Panc1 (cell line): ENCODE measurements at regions not wholly inside any gene's neighbourhood (a gene's known extent, or its start where the extent isn't known, plus 50 kb on each side); places are given as distances from the start of the nearest gene placed in this dataset.

Experiments
- ATAC-seq: fragments of 200-7000 bp; cut with Tn5 transposase; 2 replicates; pipeline ENCODE4 v1.9.1; 2020; ENCODE audit warnings: mild to moderate bottlenecking, moderate library complexity
- BruUV-seq: library from RNA; stranded (reverse); fragments of 400-500 nt; replicated peaks from 2 replicates; lab custom pipeline; 2021; lab: Mats Ljungman, UMichigan
- CTCF ChIA-PET: fragments of 300-600 bp; sonication (Branson Sonifier 250); formaldehyde crosslinking; loops from one replicate; lab custom pipeline; 2022; ENCODE audit warnings: antibody characterized with exemption; lab: Charles Lee
- POLR2A ChIA-PET: fragments of 300-600 bp; sonication (Branson Sonifier 250); formaldehyde crosslinking; loops from one replicate; lab custom pipeline; 2022; ENCODE audit warnings: antibody characterized with exemption; lab: Charles Lee
- DNase-seq: peaks from one replicate; pipeline ENCODE4 v3.0.0-alpha.2; 2010; ENCODE audit warnings: low read depth, low spot score
- H3K27ac ChIP-seq: 2 replicates; pipeline ENCODE4 v1.5.1; 2011; ENCODE audit warnings: mild to moderate bottlenecking, low read length, inconsistent platforms
- H3K27me3 ChIP-seq: fragments of 200-500 bp; sonication (Bioruptor generic); 2 replicates; pipeline ENCODE4 v1.6.0; 2014; ENCODE audit warnings: low read length, inconsistent platforms; ENCODE audit not compliant: control insufficient read depth, insufficient read depth
- H3K36me3 ChIP-seq: fragments of 200-500 bp; sonication (Bioruptor generic); 2 replicates; pipeline ENCODE4 v1.5.1; 2014; ENCODE audit warnings: inconsistent platforms, mild to moderate bottlenecking, low read length, moderate library complexity; ENCODE audit not compliant: control insufficient read depth, insufficient read depth
- H3K4me1 ChIP-seq: 2 replicates; pipeline ENCODE4 v1.5.1; 2011; ENCODE audit warnings: inconsistent platforms, mild to moderate bottlenecking, low read length, moderate library complexity; ENCODE audit not compliant: control insufficient read depth, insufficient read depth
- H3K4me3 ChIP-seq, 2 experiments: 2 replicates each; pipeline ENCODE4 v1.5.1; 2011 to 2012; ENCODE audit warnings: low read depth in 2 of 2, low read length in 2 of 2, mild to moderate bottlenecking in 2 of 2, inconsistent platforms in 1 of 2, moderate library complexity in 1 of 2
- H3K9me3 ChIP-seq: fragments of 200-500 bp; sonication (Bioruptor generic); 2 replicates; pipeline ENCODE4 v1.5.1; 2014; ENCODE audit warnings: low read depth, mild to moderate bottlenecking, inconsistent platforms, low read length, moderate library complexity; ENCODE audit not compliant: control insufficient read depth, insufficient read depth
- CTCF ChIP-seq: fragments of 450-650 bp; IDR thresholded peaks from 2 replicates; pipeline ENCODE4 v1.5.1; 2017; ENCODE audit warnings: mild to moderate bottlenecking
- POLR2AphosphoS5 ChIP-seq: IDR thresholded peaks from 2 replicates; pipeline ENCODE4 v1.6.1; 2012; ENCODE audit warnings: mild to moderate bottlenecking, low read depth, low read length, moderate library complexity
- SIN3A ChIP-seq: IDR thresholded peaks from 2 replicates; pipeline ENCODE4 v1.6.1; 2012; ENCODE audit warnings: low read depth, mild to moderate bottlenecking, low read length, moderate library complexity, borderline replicate concordance; ENCODE audit not compliant: insufficient read depth
- TCF7L2 ChIP-seq: IDR thresholded peaks from 2 replicates; pipeline ENCODE4 v1.6.1; 2011; ENCODE audit warnings: mild to moderate bottlenecking, low read depth, low read length, inconsistent platforms
- in situ Hi-C: cut with HindIII; loops from 2 replicates; pipeline ENCODE4 v1.10.0; 2016; ENCODE audit warnings: low sequenced_read_pairs, low pct_unique_long_range_greater_than_20kb
- intact Hi-C: fragments of 100-400 bp; cut with micrococcal nuclease; formaldehyde crosslinking; loops from one replicate; pipeline ENCODE4 v1.10.0; 2022; ENCODE audit not compliant: unreplicated experiment
- TF ChIP-seq, protein P1 (sequence below), 2 experiments: IDR thresholded peaks; 2 replicates each; pipeline ENCODE4 v1.6.1; 2011 to 2012; ENCODE audit warnings: low read depth in 2 of 2, control low read depth in 1 of 2, low read length in 1 of 2, mild to moderate bottlenecking in 1 of 2, moderate library complexity in 1 of 2; ENCODE audit not compliant: insufficient read depth in 1 of 2

- TF ChIP-seq TCF7L2 (no peak), CTCF (no peak), POLR2AphosphoS5 (no peak), SIN3A (no peak)
- TF ChIP-seq, protein P1, sequence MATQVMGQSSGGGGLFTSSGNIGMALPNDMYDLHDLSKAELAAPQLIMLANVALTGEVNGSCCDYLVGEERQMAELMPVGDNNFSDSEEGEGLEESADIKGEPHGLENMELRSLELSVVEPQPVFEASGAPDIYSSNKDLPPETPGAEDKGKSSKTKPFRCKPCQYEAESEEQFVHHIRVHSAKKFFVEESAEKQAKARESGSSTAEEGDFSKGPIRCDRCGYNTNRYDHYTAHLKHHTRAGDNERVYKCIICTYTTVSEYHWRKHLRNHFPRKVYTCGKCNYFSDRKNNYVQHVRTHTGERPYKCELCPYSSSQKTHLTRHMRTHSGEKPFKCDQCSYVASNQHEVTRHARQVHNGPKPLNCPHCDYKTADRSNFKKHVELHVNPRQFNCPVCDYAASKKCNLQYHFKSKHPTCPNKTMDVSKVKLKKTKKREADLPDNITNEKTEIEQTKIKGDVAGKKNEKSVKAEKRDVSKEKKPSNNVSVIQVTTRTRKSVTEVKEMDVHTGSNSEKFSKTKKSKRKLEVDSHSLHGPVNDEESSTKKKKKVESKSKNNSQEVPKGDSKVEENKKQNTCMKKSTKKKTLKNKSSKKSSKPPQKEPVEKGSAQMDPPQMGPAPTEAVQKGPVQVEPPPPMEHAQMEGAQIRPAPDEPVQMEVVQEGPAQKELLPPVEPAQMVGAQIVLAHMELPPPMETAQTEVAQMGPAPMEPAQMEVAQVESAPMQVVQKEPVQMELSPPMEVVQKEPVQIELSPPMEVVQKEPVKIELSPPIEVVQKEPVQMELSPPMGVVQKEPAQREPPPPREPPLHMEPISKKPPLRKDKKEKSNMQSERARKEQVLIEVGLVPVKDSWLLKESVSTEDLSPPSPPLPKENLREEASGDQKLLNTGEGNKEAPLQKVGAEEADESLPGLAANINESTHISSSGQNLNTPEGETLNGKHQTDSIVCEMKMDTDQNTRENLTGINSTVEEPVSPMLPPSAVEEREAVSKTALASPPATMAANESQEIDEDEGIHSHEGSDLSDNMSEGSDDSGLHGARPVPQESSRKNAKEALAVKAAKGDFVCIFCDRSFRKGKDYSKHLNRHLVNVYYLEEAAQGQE (IDR thresholded peaks at IDR 0.05; ENCODE audit: insufficient read depth in 1 of 2, low read depth in 2 of 2, low read length in 1 of 2), result no peak
- Histone ChIP-seq H3K27me3 (peaks cover 4% of the 10 kb centered on the region; the same call in 1 of the 2 replicates), H3K4me3 (no peak overlapping the region), H3K9me3 (no peaks in the 10 kb centered on the region), H3K27ac (no peak overlapping the region), H3K36me3 (no peaks in the 10 kb centered on the region), H3K4me1 (no peaks in the 10 kb centered on the region)
- POLR2A ChIA-PET, result no interaction called here
- CTCF ChIA-PET, result no interaction called here
- DNase-seq (no peak), ATAC-seq (no peak)
- BruUV-seq, result no TSS peak
- intact Hi-C loops, result no loop called here
- in situ Hi-C loops, result no loop called here
These were observed 142.7 kb downstream of the CCDC71L start for GRCh38 chr7:106518239-106518638.

DNA sequence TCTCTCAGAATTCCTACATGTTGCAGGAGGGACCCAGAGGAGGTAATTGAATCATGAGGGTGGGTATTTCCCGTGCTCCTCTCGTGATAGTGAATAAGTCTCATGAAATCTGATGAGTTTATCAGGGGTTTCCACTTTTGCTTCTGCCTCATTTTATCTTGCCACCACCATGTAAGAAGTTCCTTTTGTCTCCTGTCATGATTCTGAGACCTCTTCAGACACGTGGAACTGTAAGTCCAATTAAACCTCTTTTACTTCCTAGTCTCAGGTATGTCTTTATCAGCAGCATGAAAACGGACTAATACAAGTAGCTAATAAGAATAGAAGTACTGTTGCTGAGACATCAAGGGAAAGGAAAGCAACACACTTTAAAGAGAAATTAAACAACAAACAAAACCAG, 143.4 kb downstream of the CCDC71L start:
- ChIA-PET POLR2A (no interaction called here), CTCF (no interaction called here)
- no TSS peak for BruUV-seq
- no peak for TF ChIP-seq TCF7L2
- no peak for TF ChIP-seq CTCF
- no peak for TF ChIP-seq POLR2AphosphoS5
- TF ChIP-seq SIN3A, result no peak
- TF ChIP-seq, protein P1 (IDR thresholded peaks at IDR 0.05; ENCODE audit: insufficient read depth in 1 of 2, low read depth in 2 of 2, low read length in 1 of 2), result no peak
- DNase-seq (no peak), ATAC-seq (no peak)
- Histone ChIP-seq H3K27me3 (peaks cover 4% of the 10 kb centered on the region; the same call in 1 of the 2 replicates), H3K27ac (no peak overlapping the region), H3K9me3 (no peaks in the 10 kb centered on the region), H3K36me3 (no peaks in the 10 kb centered on the region), H3K4me3 (no peak overlapping the region), H3K4me1 (no peaks in the 10 kb centered on the region)
- in situ Hi-C loops (no loop called here), intact Hi-C loops (no loop called here)
